HEK293 (cell line): ENCODE measurements at regions not wholly inside any gene's neighbourhood (a gene's known extent, or its start where the extent isn't known, plus 50 kb on each side); places are given as distances from the start of the nearest gene placed in this dataset.

Experiments
- CTCF ChIA-PET: fragments of 350-600 bp; formaldehyde crosslinking; extraction: SDS; loops from one replicate; lab custom pipeline; 2021; ENCODE audit warnings: antibody characterized with exemption; lab: Yijun Ruan, JAX
- POLR2A ChIA-PET: fragments of 300-600 bp; formaldehyde crosslinking; extraction: SDS; loops from one replicate; lab custom pipeline; 2020; ENCODE audit warnings: antibody characterized with exemption, inconsistent platforms; lab: Yijun Ruan, JAX
- H3K27ac ChIP-seq: fragments of 200-500 bp; sonication (Bioruptor generic); 2 replicates; pipeline ENCODE4 v1.5.1; 2014; ENCODE audit warnings: low read depth, low read length, control low read depth, inconsistent platforms; ENCODE audit errors: extremely low read depth
- H3K36me3 ChIP-seq, 2 experiments: fragments of 200-500 bp in 1 of 2; sonication (Bioruptor generic) in 1 of 2; 1 replicate in 1 of 2; 2 replicates in 1 of 2; pipeline ENCODE4 v1.5.1; 2014 to 2017; ENCODE audit warnings: inconsistent platforms in 2 of 2, low read length in 2 of 2; ENCODE audit not compliant: control insufficient read depth in 2 of 2, insufficient read depth in 1 of 2
- H3K4me1 ChIP-seq: fragments of 200-500 bp; sonication (Bioruptor generic); 2 replicates; pipeline ENCODE4 v1.5.1; 2014; ENCODE audit warnings: mild to moderate bottlenecking, low read length, inconsistent platforms; ENCODE audit not compliant: control insufficient read depth, insufficient read depth
- H3K4me3 ChIP-seq: 2 replicates; pipeline ENCODE4 v1.5.1; 2011; ENCODE audit warnings: low read depth, mild to moderate bottlenecking, control low read depth, low read length, moderate library complexity
- H3K9me3 ChIP-seq: fragments of 200-500 bp; sonication (Bioruptor generic); 2 replicates; pipeline ENCODE4 v1.5.1; 2014; ENCODE audit warnings: low read depth, low read length, inconsistent platforms; ENCODE audit not compliant: control insufficient read depth, insufficient read depth
- HOXC10 ChIP-seq: sonication (generic); formaldehyde crosslinking; IDR thresholded peaks from 2 replicates; pipeline ENCODE4 v1.8.1; 2023; ENCODE audit warnings: mild to moderate bottlenecking, missing genetic modification reagents
- KLF8 ChIP-seq: fragments of 450-650 bp; formaldehyde crosslinking; IDR thresholded peaks from 2 replicates; pipeline ENCODE4 v1.5.1; 2016; ENCODE audit warnings: missing biosample characterization, missing genetic modification characterization
- SCRT2 ChIP-seq: fragments of 450-650 bp; formaldehyde crosslinking; IDR thresholded peaks from 2 replicates; pipeline ENCODE4 v1.5.1; 2016; ENCODE audit warnings: missing biosample characterization, missing genetic modification characterization
- TRIM28 ChIP-seq: IDR thresholded peaks from 2 replicates; pipeline ENCODE4 v1.6.1; 2011; ENCODE audit warnings: low read length, control low read depth, borderline replicate concordance
- ZEB2 ChIP-seq: fragments of 450-650 bp; formaldehyde crosslinking; IDR thresholded peaks from 2 replicates; pipeline ENCODE4 v1.5.1; 2016; ENCODE audit warnings: missing biosample characterization, missing genetic modification characterization
- ZFP41 ChIP-seq: fragments of 450-650 bp; formaldehyde crosslinking; IDR thresholded peaks from 2 replicates; pipeline ENCODE4 v1.5.1; 2016; ENCODE audit warnings: missing biosample characterization, missing genetic modification characterization, borderline replicate concordance
- ZNF138 ChIP-seq: fragments of 450-650 bp; formaldehyde crosslinking; IDR thresholded peaks from 2 replicates; pipeline ENCODE4 v1.5.1; 2016; ENCODE audit warnings: missing biosample characterization, missing genetic modification characterization, borderline replicate concordance
- ZNF155 ChIP-seq: fragments of 450-650 bp; formaldehyde crosslinking; IDR thresholded peaks from 2 replicates; pipeline ENCODE4 v1.5.1; 2016; ENCODE audit warnings: missing biosample characterization, missing genetic modification characterization
- ZNF169 ChIP-seq: fragments of 450-650 bp; formaldehyde crosslinking; IDR thresholded peaks from 2 replicates; pipeline ENCODE4 v1.5.1; 2016; ENCODE audit warnings: missing biosample characterization, missing genetic modification characterization
- ZNF19 ChIP-seq: fragments of 450-650 bp; formaldehyde crosslinking; IDR thresholded peaks from 2 replicates; pipeline ENCODE4; 2016; ENCODE audit warnings: missing biosample characterization, missing genetic modification characterization, low read depth
- ZNF2 ChIP-seq: fragments of 450-650 bp; formaldehyde crosslinking; IDR thresholded peaks from 2 replicates; pipeline ENCODE4 v1.5.1; 2016; ENCODE audit warnings: missing biosample characterization, missing genetic modification characterization
- ZNF202 ChIP-seq: fragments of 450-650 bp; formaldehyde crosslinking; IDR thresholded peaks from 2 replicates; pipeline ENCODE4 v1.5.1; 2016; ENCODE audit warnings: missing biosample characterization, missing genetic modification characterization, borderline replicate concordance
- ZNF48 ChIP-seq: fragments of 450-650 bp; formaldehyde crosslinking; IDR thresholded peaks from 2 replicates; pipeline ENCODE4 v1.5.1; 2016; ENCODE audit warnings: missing biosample characterization, missing genetic modification characterization
- ZNF501 ChIP-seq: fragments of 450-650 bp; formaldehyde crosslinking; IDR thresholded peaks from 2 replicates; pipeline ENCODE4 v1.5.1; 2016; ENCODE audit warnings: missing biosample characterization, missing genetic modification characterization
- ZNF585B ChIP-seq: fragments of 450-650 bp; formaldehyde crosslinking; IDR thresholded peaks from 2 replicates; pipeline ENCODE4 v1.5.1; 2016; ENCODE audit warnings: missing biosample characterization, missing genetic modification characterization
- ZNF658 ChIP-seq: fragments of 450-650 bp; formaldehyde crosslinking; IDR thresholded peaks from 2 replicates; pipeline ENCODE4; 2016; ENCODE audit warnings: missing biosample characterization, missing genetic modification characterization
- ZNF664 ChIP-seq: fragments of 450-650 bp; formaldehyde crosslinking; IDR thresholded peaks from 2 replicates; pipeline ENCODE4 v1.5.1; 2016; ENCODE audit warnings: missing biosample characterization, missing genetic modification characterization
- ZNF704 ChIP-seq: fragments of 450-650 bp; formaldehyde crosslinking; IDR thresholded peaks from 2 replicates; pipeline ENCODE4 v1.5.1; 2016; ENCODE audit warnings: missing biosample characterization, missing genetic modification characterization
- ZNF76 ChIP-seq: fragments of 450-650 bp; formaldehyde crosslinking; IDR thresholded peaks from 2 replicates; pipeline ENCODE4; 2016; ENCODE audit warnings: low read depth, missing biosample characterization, missing genetic modification characterization, borderline replicate concordance
- ZNF785 ChIP-seq: fragments of 450-650 bp; formaldehyde crosslinking; IDR thresholded peaks from 2 replicates; pipeline ENCODE4 v1.5.1; 2016; ENCODE audit warnings: missing biosample characterization, missing genetic modification characterization
- TF ChIP-seq, protein P1 (sequence below): fragments of 450-650 bp; formaldehyde crosslinking; IDR thresholded peaks from 2 replicates; pipeline ENCODE4 v1.5.1; 2016; ENCODE audit warnings: missing biosample characterization, missing genetic modification characterization
- TF ChIP-seq, protein P2 (sequence below): fragments of 450-650 bp; formaldehyde crosslinking; IDR thresholded peaks from 2 replicates; pipeline ENCODE4 v1.5.1; 2016; ENCODE audit warnings: missing biosample characterization, missing genetic modification characterization
- TF ChIP-seq, protein P3 (sequence below): fragments of 450-650 bp; formaldehyde crosslinking; IDR thresholded peaks from 2 replicates; pipeline ENCODE4 v1.5.1; 2016; ENCODE audit warnings: missing biosample characterization, missing genetic modification characterization

GRCh38 chr6:20334962-20335361 lies 66.7 kb upstream of the E2F3 start (continued):
- no peak for TF ChIP-seq TRIM28
- no peak for TF ChIP-seq ZNF585B (tag by site-specific recombination)
- TF ChIP-seq, protein P1, sequence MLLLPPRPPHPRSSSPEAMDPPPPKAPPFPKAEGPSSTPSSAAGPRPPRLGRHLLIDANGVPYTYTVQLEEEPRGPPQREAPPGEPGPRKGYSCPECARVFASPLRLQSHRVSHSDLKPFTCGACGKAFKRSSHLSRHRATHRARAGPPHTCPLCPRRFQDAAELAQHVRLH, result no peak
- no peak for TF ChIP-seq SCRT2 (tag by site-specific recombination)
- no peak for TF ChIP-seq ZNF704 (tag by site-specific recombination)
- TF ChIP-seq ZNF155, result no peak

GRCh38 chr6:20335872-20336271 lies 65.8 kb upstream of the E2F3 start:
- Histone ChIP-seq H3K36me3 (no peaks in the 10 kb centered on the region), H3K4me3 (no peak overlapping the region)
- CTCF ChIA-PET, result interaction anchor here (1.6 kb wide), 1 partner anchor 64 kb away, joined by 4 read pairs; no protein-coding TSS in a partner anchor

GRCh38 chr6:20338156-20338555 lies 63.5 kb upstream of the E2F3 start:
- TF ChIP-seq ZNF2 (no peak), ZNF48 (tag by site-specific recombination) (no peak), ZNF19 (tag by site-specific recombination) (no peak), ZFP41 (tag by site-specific recombination) (no peak), ZNF76 (tag by site-specific recombination) (no peak), ZNF202 (no peak), ZNF169 (tag by site-specific recombination) (no peak)
- TF ChIP-seq, protein P2, sequence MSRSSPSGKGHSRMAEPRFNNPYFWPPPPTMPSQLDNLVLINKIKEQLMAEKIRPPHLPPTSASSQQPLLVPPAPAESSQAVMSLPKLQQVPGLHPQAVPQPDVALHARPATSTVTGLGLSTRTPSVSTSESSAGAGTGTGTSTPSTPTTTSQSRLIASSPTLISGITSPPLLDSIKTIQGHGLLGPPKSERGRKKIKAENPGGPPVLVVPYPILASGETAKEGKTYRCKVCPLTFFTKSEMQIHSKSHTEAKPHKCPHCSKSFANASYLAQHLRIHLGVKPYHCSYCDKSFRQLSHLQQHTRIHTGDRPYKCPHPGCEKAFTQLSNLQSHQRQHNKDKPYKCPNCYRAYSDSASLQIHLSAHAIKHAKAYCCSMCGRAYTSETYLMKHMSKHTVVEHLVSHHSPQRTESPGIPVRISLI (tag by site-specific recombination), result no peak
- Histone ChIP-seq H3K9me3 (no peaks in the 10 kb centered on the region), H3K4me3 (no peak overlapping the region), H3K36me3 (no peaks in the 10 kb centered on the region), H3K27ac (no peak overlapping the region), H3K4me1 (no peaks in the 10 kb centered on the region)
- POLR2A ChIA-PET, result no interaction called here
- CTCF ChIA-PET, result interaction anchor here (0.7 to 1.7 kb wide), 2 partner anchors 12 to 27 kb away, joined by 3 to 7 read pairs; no protein-coding TSS in a partner anchor

More at GRCh38 chr6:20335872-20336271, 65.8 kb upstream of the E2F3 start:
- Histone ChIP-seq H3K27ac (no peak overlapping the region), H3K9me3 (no peaks in the 10 kb centered on the region), H3K4me1 (no peaks in the 10 kb centered on the region)
- POLR2A ChIA-PET, result no interaction called here
- TF ChIP-seq KLF8 (tag by site-specific recombination) (no peak), ZNF138 (tag by site-specific recombination) (no peak), ZNF658 (tag by site-specific recombination) (no peak), HOXC10 (no peak), ZNF785 (tag by site-specific recombination) (no peak), ZEB2 (no peak), ZNF501 (tag by site-specific recombination) (no peak), ZNF664 (no peak)
- TF ChIP-seq, protein P3, sequence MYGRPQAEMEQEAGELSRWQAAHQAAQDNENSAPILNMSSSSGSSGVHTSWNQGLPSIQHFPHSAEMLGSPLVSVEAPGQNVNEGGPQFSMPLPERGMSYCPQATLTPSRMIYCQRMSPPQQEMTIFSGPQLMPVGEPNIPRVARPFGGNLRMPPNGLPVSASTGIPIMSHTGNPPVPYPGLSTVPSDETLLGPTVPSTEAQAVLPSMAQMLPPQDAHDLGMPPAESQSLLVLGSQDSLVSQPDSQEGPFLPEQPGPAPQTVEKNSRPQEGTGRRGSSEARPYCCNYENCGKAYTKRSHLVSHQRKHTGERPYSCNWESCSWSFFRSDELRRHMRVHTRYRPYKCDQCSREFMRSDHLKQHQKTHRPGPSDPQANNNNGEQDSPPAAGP, result no peak
